Endodermal cell (in vitro differentiated cells): ENCODE measurements at regions not wholly inside any gene's neighbourhood (a gene's known extent, or its start where the extent isn't known, plus 50 kb on each side); places are given as distances from the start of the nearest gene placed in this dataset.

Experiments used
- DNase-seq: peaks from one replicate; pipeline ENCODE4 v3.0.0-alpha.2; 2017
- H3K27ac ChIP-seq: 2 replicates; pipeline ENCODE4 v1.5.1; 2013; ENCODE audit warnings: mild to moderate bottlenecking, low read depth, low read length, moderate library complexity
- H3K27me3 ChIP-seq: 2 replicates; pipeline ENCODE4 v1.6.1; 2013; ENCODE audit warnings: mild to moderate bottlenecking, low read length, moderate library complexity; ENCODE audit not compliant: insufficient read depth, control insufficient read depth, poor library complexity, severe bottlenecking
- H3K36me3 ChIP-seq: 2 replicates; pipeline ENCODE4 v1.7.0; 2013; ENCODE audit warnings: mild to moderate bottlenecking, low read length, moderate library complexity; ENCODE audit not compliant: control insufficient read depth, insufficient read depth
- H3K4me1 ChIP-seq: one replicate; pipeline ENCODE4 v1.7.0; 2013; ENCODE audit warnings: low read length; ENCODE audit not compliant: control insufficient read depth, insufficient read depth
- H3K4me3 ChIP-seq: 2 replicates; pipeline ENCODE4 v1.5.1; 2013; ENCODE audit warnings: mild to moderate bottlenecking, low read length, moderate library complexity
- H3K9ac ChIP-seq: 2 replicates; pipeline ENCODE4 v1.6.1; 2013; ENCODE audit warnings: mild to moderate bottlenecking, low read length, moderate library complexity; ENCODE audit not compliant: poor library complexity, severe bottlenecking; ENCODE audit errors: extremely low read depth
- H3K9me3 ChIP-seq: 2 replicates; pipeline ENCODE4 v1.6.1; 2013; ENCODE audit warnings: mild to moderate bottlenecking, low read length, moderate library complexity; ENCODE audit not compliant: control insufficient read depth
- H3K27ac Mint-ChIP-seq: 2 replicates; pipeline ENCODE4 v1.8.0; 2020; ENCODE audit warnings: mixed read lengths
- H3K27me3 Mint-ChIP-seq: 2 replicates; pipeline ENCODE4 v1.8.0; 2021; ENCODE audit warnings: mild to moderate bottlenecking, mixed read lengths; ENCODE audit not compliant: insufficient read depth
- H3K36me3 Mint-ChIP-seq: 2 replicates; pipeline ENCODE4 v1.8.0; 2020; ENCODE audit warnings: low read depth, mixed read lengths
- H3K4me1 Mint-ChIP-seq: 2 replicates; pipeline ENCODE4 v1.8.0; 2020; ENCODE audit warnings: mixed read lengths
- H3K4me3 Mint-ChIP-seq: 2 replicates; pipeline ENCODE4 v1.8.0; 2020; ENCODE audit warnings: mild to moderate bottlenecking, moderate library complexity, mixed read lengths
- H3K9me3 Mint-ChIP-seq: 2 replicates; pipeline ENCODE4 v1.8.0; 2020; ENCODE audit warnings: mild to moderate bottlenecking, mixed read lengths
- CTCF ChIP-seq: fragments of 200-600 bp; sonication (generic); conservative IDR thresholded peaks from 2 replicates; pipeline ENCODE4 v1.5.0; 2021; ENCODE audit warnings: antibody characterized with exemption, mild to moderate bottlenecking
- WGBS, 2 experiments: methylation state at CpG; one replicate each; pipeline versions ENCODE4 v1.1.5 to v1.1.7; 2013; ENCODE audit warnings: missing lambda C conversion rate in 2 of 2, mixed read lengths in 1 of 2; ENCODE audit not compliant: insufficient coverage in 1 of 2, insufficient read length in 1 of 2; 5-methylcytosine and 5-hydroxymethylcytosine counted together

GRCh38 chr18:30613467-30613801 is 429.1 kb downstream of the DSC3 start:
- Histone ChIP-seq H3K27ac (no peak overlapping the region), H3K4me1 (peaks cover 2% of the 10 kb centered on the region), H3K9ac (no peak overlapping the region), H3K9me3 (no peaks in the 10 kb centered on the region), H3K36me3 (no peaks in the 10 kb centered on the region), H3K27me3 (no peaks in the 10 kb centered on the region), H3K4me3 (no peak overlapping the region)
- Mint-ChIP-seq H3K4me1 (peaks cover 29% of the 10 kb centered on the region), H3K36me3 (no peaks in the 10 kb centered on the region), H3K27ac (peak overlapping the region; percentile 93), H3K4me3 (no peak overlapping the region), H3K27me3 (no peaks in the 10 kb centered on the region), H3K9me3 (no peaks in the 10 kb centered on the region)
- DNase-seq = peak; percentile 53
- WGBS, 2 experiments = 75 to 100% methylated on average over 1 to 2 of the region's 2 CpGs
- no peak for TF ChIP-seq CTCF

- no peak overlapping the region for H3K4me3 ChIP-seq
- no peaks in the 10 kb centered on the region for H3K9me3 ChIP-seq
- no peaks in the 10 kb centered on the region for H3K36me3 Mint-ChIP-seq
- no peaks in the 10 kb centered on the region for H3K4me1 Mint-ChIP-seq
- no peak for TF ChIP-seq CTCF
- no peak overlapping the region for H3K27ac ChIP-seq
- peaks cover 10% of the 10 kb centered on the region for H3K9me3 Mint-ChIP-seq
- no peaks in the 10 kb centered on the region for H3K27me3 ChIP-seq
- no peak overlapping the region for H3K27ac Mint-ChIP-seq
- WGBS, 2 experiments = 14% methylated on average over 1 of the region's 1 CpG; no CpG with 5 or more reads in 1 of the 2 experiments
- no peaks in the 10 kb centered on the region for H3K27me3 Mint-ChIP-seq
- H3K4me3 Mint-ChIP-seq = no peak overlapping the region
- no peak overlapping the region for H3K9ac ChIP-seq
- no peak for DNase-seq
- no peaks in the 10 kb centered on the region for H3K36me3 ChIP-seq
- H3K4me1 ChIP-seq = no peaks in the 10 kb centered on the region
Observed at GRCh38 chr18:30601541-30601940, 441.0 kb downstream of the DSC3 start.

GRCh38 chr18:30597202-30597601 is 445.3 kb downstream of the DSC3 start:
- H3K9me3 Mint-ChIP-seq = peaks cover 3% of the 10 kb centered on the region
- DNase-seq = no peak
- Histone ChIP-seq H3K4me1 (no peaks in the 10 kb centered on the region), H3K9me3 (no peaks in the 10 kb centered on the region), H3K9ac (no peak overlapping the region), H3K36me3 (no peaks in the 10 kb centered on the region), H3K27ac (no peak overlapping the region), H3K4me3 (no peak overlapping the region), H3K27me3 (no peaks in the 10 kb centered on the region)
- no peak overlapping the region for H3K4me3 Mint-ChIP-seq
- no peaks in the 10 kb centered on the region for H3K27me3 Mint-ChIP-seq
- H3K36me3 Mint-ChIP-seq = peaks cover 3% of the 10 kb centered on the region
- H3K4me1 Mint-ChIP-seq = no peaks in the 10 kb centered on the region
- H3K27ac Mint-ChIP-seq = no peak overlapping the region
- TF ChIP-seq CTCF = no peak
